Colonic mucosa (tissue), 4 donors: ENCODE measurements at regions not wholly inside any gene's neighbourhood (a gene's known extent, or its start where the extent isn't known, plus 50 kb on each side); places are given as distances from the start of the nearest gene placed in this dataset.

ENCODE experiments used
- DNase-seq: peaks from one replicate; pipeline ENCODE4 v3.0.0-alpha.2; 2020
- H3K27ac ChIP-seq: fragments of 200-600 bp; one replicate; pipeline ENCODE4 v1.8.0; 2021
- H3K27me3 ChIP-seq: fragments of 200-600 bp; one replicate; pipeline ENCODE4 v1.8.0; 2021
- H3K36me3 ChIP-seq: fragments of 200-600 bp; one replicate; pipeline ENCODE4 v1.8.0; 2021
- H3K4me1 ChIP-seq: fragments of 200-600 bp; one replicate; pipeline ENCODE4 v1.8.0; 2021; ENCODE audit warnings: mild to moderate bottlenecking
- H3K4me3 ChIP-seq: fragments of 200-600 bp; one replicate; pipeline ENCODE4 v1.8.0; 2021
- H3K9ac ChIP-seq, 2 donors: one replicate each; pipeline ENCODE4 v1.7.0; 2013; ENCODE audit warnings: control low read depth in 2 of 2, low read depth in 2 of 2, low read length in 2 of 2
- H3K9me3 ChIP-seq: fragments of 200-600 bp; one replicate; pipeline ENCODE4 v1.8.0; 2021
- intact Hi-C: fragments of 100-400 bp; cut with DNase I; formaldehyde crosslinking; loops from one replicate; pipeline ENCODE4 v1.14.1; 2022
- TF ChIP-seq, protein P1 (sequence below): fragments of 200-600 bp; IDR thresholded peaks from one replicate; pipeline ENCODE4 v1.8.0; 2022; ENCODE audit warnings: antibody characterized with exemption, mild to moderate bottlenecking
- donor health status: healthy.
- donor health status: DM: no; HTN: no; CAD: no.
- donor health status: DM: no; HTN: no; CAD: no.

DNA sequence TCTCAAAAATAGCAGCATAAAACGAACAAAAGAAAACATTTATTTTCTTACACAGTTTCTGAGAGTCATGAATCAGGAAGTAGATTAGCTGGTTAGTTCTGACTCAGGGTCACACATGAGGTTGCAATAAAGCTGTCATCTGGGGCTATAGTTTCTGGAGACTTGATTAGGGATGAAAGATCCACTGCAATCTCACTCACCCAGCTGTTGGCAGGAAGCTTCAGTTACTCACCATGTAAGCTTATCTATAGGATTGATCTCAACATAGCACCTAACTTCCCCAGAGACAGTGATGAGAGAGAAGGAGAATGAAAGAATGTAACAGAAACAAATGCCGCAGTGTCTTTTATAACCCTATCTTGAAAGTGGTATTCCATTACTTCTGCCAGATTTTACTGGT lies 435.5 kb downstream of the GABRG1 start:
- Histone ChIP-seq H3K9ac (no peak overlapping the region), H3K36me3 (no peaks in the 10 kb centered on the region), H3K27ac (no peak overlapping the region), H3K4me1 (no peaks in the 10 kb centered on the region), H3K4me3 (no peak overlapping the region), H3K27me3 (no peaks in the 10 kb centered on the region), H3K9me3 (no peaks in the 10 kb centered on the region)
- TF ChIP-seq, protein P1, sequence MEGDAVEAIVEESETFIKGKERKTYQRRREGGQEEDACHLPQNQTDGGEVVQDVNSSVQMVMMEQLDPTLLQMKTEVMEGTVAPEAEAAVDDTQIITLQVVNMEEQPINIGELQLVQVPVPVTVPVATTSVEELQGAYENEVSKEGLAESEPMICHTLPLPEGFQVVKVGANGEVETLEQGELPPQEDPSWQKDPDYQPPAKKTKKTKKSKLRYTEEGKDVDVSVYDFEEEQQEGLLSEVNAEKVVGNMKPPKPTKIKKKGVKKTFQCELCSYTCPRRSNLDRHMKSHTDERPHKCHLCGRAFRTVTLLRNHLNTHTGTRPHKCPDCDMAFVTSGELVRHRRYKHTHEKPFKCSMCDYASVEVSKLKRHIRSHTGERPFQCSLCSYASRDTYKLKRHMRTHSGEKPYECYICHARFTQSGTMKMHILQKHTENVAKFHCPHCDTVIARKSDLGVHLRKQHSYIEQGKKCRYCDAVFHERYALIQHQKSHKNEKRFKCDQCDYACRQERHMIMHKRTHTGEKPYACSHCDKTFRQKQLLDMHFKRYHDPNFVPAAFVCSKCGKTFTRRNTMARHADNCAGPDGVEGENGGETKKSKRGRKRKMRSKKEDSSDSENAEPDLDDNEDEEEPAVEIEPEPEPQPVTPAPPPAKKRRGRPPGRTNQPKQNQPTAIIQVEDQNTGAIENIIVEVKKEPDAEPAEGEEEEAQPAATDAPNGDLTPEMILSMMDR, result no peak
- DNase-seq, result no peak
- intact Hi-C loops, result no loop called here

DNA sequence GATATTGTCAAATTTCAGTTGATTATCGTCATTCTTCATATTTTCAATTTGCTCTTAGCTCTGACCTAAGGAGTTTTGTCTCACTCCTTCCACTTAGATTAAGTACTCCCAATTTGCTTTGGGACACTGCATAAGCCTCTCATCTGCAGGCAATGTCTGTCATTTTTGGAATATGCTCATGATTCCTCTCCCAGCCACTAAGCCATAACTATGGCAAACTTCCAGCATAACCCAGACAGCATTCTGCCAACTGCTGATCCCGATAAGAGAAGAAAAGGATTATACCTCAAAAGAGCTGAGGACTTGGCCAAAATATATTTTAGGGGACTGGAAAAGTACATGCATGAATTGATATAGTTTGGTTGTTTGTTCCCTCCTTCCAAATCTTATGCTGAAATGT lies 444.4 kb downstream of the GABRG1 start:
- intact Hi-C loops, result no loop called here
- H3K36me3 ChIP-seq, result no peaks in the 10 kb centered on the region
- no peak overlapping the region for H3K4me3 ChIP-seq
- no peak for DNase-seq
- TF ChIP-seq, protein P1, result no peak
- no peak overlapping the region for H3K9ac ChIP-seq
- no peaks in the 10 kb centered on the region for H3K27me3 ChIP-seq
- H3K27ac ChIP-seq, result no peak overlapping the region
- H3K9me3 ChIP-seq, result no peaks in the 10 kb centered on the region
- H3K4me1 ChIP-seq, result no peaks in the 10 kb centered on the region

DNA sequence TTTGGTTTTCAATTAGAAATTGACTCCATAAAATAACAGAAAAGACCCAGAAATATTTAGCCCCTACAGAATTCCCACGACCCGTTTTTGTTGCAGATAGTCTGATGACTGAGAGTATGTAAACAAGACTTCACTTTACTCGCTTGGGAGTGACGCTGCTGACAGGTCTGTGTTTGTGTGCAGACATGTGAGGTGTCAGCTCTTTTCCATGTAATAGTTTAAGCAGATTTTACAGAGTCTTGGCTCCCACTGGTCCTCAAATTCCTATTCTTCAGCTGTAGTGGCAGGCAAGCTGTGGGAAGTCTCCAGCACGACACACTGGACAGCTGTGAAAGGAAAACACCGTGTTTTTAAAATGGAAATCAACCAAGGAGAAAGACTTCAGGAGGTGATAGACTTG lies 455.7 kb downstream of the GABRG1 start:
- Histone ChIP-seq H3K4me3 (no peak overlapping the region), H3K9ac (no peak overlapping the region), H3K9me3 (no peaks in the 10 kb centered on the region), H3K27me3 (no peaks in the 10 kb centered on the region), H3K4me1 (no peaks in the 10 kb centered on the region), H3K36me3 (no peaks in the 10 kb centered on the region), H3K27ac (no peak overlapping the region)
- no peak for DNase-seq
- TF ChIP-seq, protein P1, result no peak
- intact Hi-C loops, result no loop called here

DNA sequence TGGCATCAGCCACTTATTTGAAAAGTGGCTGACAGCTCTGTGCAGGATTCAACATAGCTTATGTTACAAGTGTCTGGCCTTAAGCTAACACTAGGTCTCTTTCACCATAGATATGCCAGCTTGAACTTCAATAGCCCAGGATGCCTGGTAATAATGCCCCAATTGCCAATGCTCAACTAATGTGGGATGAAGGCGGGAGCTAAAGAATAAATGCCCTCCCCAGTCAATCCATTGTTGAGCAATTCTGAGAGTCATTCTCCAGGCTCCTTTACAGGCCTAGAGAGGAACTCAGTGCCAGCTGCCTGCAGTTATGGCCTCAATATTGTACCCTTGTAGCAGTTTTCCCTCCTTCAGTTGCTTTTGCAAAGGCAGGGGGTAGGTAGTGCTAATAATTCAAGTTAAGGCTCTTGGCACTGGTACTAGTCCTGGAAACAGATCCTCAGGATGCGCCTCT lies 460.2 kb downstream of the GABRG1 start:
- no peak for DNase-seq
- Histone ChIP-seq H3K4me1 (no peaks in the 10 kb centered on the region), H3K4me3 (no peak overlapping the region), H3K27ac (no peak overlapping the region), H3K9ac (no peak overlapping the region), H3K27me3 (no peaks in the 10 kb centered on the region), H3K36me3 (no peaks in the 10 kb centered on the region), H3K9me3 (no peaks in the 10 kb centered on the region)
- intact Hi-C loops, result no loop called here
- TF ChIP-seq, protein P1, result no peak

DNA sequence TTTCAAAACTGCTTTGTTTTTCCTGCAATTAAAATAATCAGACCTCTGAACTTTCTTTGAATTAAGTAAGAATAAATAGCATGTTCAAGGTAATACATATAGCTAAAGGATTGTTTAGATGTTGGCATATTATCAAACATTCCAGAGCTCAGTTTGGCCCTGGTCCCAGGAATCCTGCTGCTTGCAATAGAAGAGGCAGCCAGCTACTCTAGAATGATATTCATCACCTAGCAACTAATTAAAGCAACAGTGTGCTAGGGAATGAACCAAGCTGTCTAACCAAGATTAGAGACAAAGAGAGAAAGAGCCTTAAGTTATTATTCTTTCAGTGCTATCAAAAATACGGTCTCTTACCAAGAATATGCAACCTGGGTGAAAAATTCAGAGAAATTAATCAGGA lies 460.9 kb downstream of the GABRG1 start:
- no peaks in the 10 kb centered on the region for H3K27me3 ChIP-seq
- no peak overlapping the region for H3K9ac ChIP-seq
- intact Hi-C loops, result no loop called here
- no peaks in the 10 kb centered on the region for H3K9me3 ChIP-seq
- H3K36me3 ChIP-seq, result no peaks in the 10 kb centered on the region
- TF ChIP-seq, protein P1, result no peak
- no peak overlapping the region for H3K4me3 ChIP-seq
- H3K4me1 ChIP-seq, result no peaks in the 10 kb centered on the region
- no peak for DNase-seq
- no peak overlapping the region for H3K27ac ChIP-seq

DNA sequence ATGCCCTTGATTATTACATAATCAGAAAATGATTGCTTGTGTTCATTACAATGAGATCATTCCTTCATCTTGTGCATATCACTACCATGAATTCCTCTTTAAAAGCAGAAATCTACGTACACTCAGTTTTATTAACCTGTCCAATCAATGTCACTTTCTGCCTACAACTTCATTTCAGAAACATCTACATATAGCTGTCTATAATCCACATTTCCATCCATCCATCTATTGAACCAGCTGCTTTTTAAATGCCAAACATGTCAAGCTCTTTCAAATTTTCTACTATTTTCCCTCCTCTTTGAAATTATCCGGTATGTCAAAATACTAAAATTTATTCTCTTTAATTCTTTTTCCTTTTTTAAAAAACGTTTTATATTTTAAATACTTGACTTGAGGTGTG lies 462.0 kb downstream of the GABRG1 start:
- no peaks in the 10 kb centered on the region for H3K9me3 ChIP-seq
- no peak overlapping the region for H3K9ac ChIP-seq
- no peaks in the 10 kb centered on the region for H3K4me1 ChIP-seq
- H3K27me3 ChIP-seq, result no peaks in the 10 kb centered on the region
- no peak for DNase-seq
- TF ChIP-seq, protein P1, result no peak
- no peak overlapping the region for H3K27ac ChIP-seq
- no peaks in the 10 kb centered on the region for H3K36me3 ChIP-seq
- no peak overlapping the region for H3K4me3 ChIP-seq
- intact Hi-C loops, result no loop called here
